ENCODE measurements at regions not wholly inside any gene's neighbourhood (a gene's known extent, or its start where the extent isn't known, plus 50 kb on each side); places are given as distances from the start of the nearest gene placed in this dataset.

GRCh38 chr7:21076574-21076973 is 289.9 kb upstream of the SP8 start:
- TF ChIP-seq ZNF677 (tag by site-specific recombination; IDR thresholded peaks at IDR 0.05) (no peak), IKZF3 (tag by site-specific recombination; IDR thresholded peaks at IDR 0.05) (no peak), ZNF274 (IDR thresholded peaks at IDR 0.05; ENCODE audit: low read length) (no peak), ZNF274 (tag by site-specific recombination; IDR thresholded peaks at IDR 0.05; ENCODE audit: borderline replicate concordance) (no peak), KLF9 (tag by site-specific recombination; IDR thresholded peaks at IDR 0.05; ENCODE audit: low read depth) (no peak), ZBTB8A (tag by site-specific recombination; IDR thresholded peaks at IDR 0.05) (no peak), SETDB1 (IDR thresholded peaks at IDR 0.05; ENCODE audit: insufficient read length, low read length) (no peak), ZNF521 (tag by site-specific recombination; IDR thresholded peaks at IDR 0.05) (no peak), SP7 (tag by site-specific recombination; IDR thresholded peaks at IDR 0.05) (no peak), REST (tag by site-specific recombination; IDR thresholded peaks at IDR 0.05) (no peak), ZNF558 (tag by site-specific recombination; IDR thresholded peaks at IDR 0.05) (no peak), ZNF830 (tag by site-specific recombination; IDR thresholded peaks at IDR 0.05; ENCODE audit: low read depth) (no peak)
- TF ChIP-seq, protein P1, sequence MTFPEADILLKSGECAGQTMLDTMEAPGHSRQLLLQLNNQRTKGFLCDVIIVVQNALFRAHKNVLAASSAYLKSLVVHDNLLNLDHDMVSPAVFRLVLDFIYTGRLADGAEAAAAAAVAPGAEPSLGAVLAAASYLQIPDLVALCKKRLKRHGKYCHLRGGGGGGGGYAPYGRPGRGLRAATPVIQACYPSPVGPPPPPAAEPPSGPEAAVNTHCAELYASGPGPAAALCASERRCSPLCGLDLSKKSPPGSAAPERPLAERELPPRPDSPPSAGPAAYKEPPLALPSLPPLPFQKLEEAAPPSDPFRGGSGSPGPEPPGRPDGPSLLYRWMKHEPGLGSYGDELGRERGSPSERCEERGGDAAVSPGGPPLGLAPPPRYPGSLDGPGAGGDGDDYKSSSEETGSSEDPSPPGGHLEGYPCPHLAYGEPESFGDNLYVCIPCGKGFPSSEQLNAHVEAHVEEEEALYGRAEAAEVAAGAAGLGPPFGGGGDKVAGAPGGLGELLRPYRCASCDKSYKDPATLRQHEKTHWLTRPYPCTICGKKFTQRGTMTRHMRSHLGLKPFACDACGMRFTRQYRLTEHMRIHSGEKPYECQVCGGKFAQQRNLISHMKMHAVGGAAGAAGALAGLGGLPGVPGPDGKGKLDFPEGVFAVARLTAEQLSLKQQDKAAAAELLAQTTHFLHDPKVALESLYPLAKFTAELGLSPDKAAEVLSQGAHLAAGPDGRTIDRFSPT (tag by site-specific recombination; IDR thresholded peaks at IDR 0.05): no peak
- Histone ChIP-seq H3K9me3 (ENCODE audit: control insufficient read depth, insufficient read depth, low read depth, low read length) (no peaks in the 10 kb centered on the region), H3K27ac (ENCODE audit: extremely low read depth, low read depth, low read length) (no peak overlapping the region), H3K4me1 (ENCODE audit: control insufficient read depth, insufficient read depth, low read length) (peaks cover 9% of the 10 kb centered on the region; the same call in 1 of the 2 replicates), H3K36me3 (ENCODE audit: control insufficient read depth in 2 of 2, insufficient read depth in 1 of 2, low read length in 2 of 2) (no peaks in the 10 kb centered on the region), H3K4me3 (ENCODE audit: low read depth, low read length) (no peak overlapping the region)
- CTCF ChIA-PET: interaction anchor here (0.6 to 1.2 kb wide), 2 partner anchors 16 to 665 kb away, joined by 4 to 6 read pairs; no protein-coding TSS in a partner anchor
- POLR2A ChIA-PET: interaction anchor here (1.3 kb wide), 1 partner anchor 279 kb away, joined by 3 read pairs; no protein-coding TSS in a partner anchor

DNA sequence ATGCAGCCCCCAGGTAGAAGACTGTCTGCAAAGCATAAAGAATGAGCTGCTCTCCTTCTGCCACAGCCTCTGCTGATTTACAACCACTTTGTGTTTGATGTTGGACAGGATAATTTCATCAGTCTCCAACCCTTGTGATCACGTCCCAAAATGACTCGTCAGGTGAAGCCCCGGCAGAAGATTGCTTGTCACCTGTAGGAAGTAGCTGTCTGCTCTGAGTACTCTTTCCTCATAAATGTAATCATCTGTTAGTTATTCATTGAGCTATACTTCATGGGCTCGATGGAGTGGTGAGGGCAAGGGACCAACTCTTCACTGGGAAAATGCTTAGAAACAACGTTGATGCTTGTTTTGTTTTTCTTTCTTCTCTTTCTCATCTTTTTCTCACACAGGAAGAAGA is 290.9 kb upstream of the SP8 start:
- POLR2A ChIA-PET: interaction anchor here (1.3 kb wide), 1 partner anchor 280 kb away, joined by 3 read pairs; no protein-coding TSS in a partner anchor
- Histone ChIP-seq H3K27ac (ENCODE audit: extremely low read depth, low read depth, low read length) (no peak overlapping the region), H3K36me3 (ENCODE audit: control insufficient read depth in 2 of 2, insufficient read depth in 1 of 2, low read length in 2 of 2) (no peaks in the 10 kb centered on the region), H3K4me3 (ENCODE audit: low read depth, low read length) (no peak overlapping the region), H3K9me3 (ENCODE audit: control insufficient read depth, insufficient read depth, low read depth, low read length) (no peaks in the 10 kb centered on the region), H3K4me1 (ENCODE audit: control insufficient read depth, insufficient read depth, low read length) (peaks cover 9% of the 10 kb centered on the region; the same call in 1 of the 2 replicates)
- CTCF ChIA-PET: interaction anchor here (1.2 kb wide), 1 partner anchor 664 kb away, joined by 4 read pairs; no protein-coding TSS in a partner anchor
- TF ChIP-seq ZNF37A (tag by site-specific recombination; IDR thresholded peaks at IDR 0.05): no peak
- TF ChIP-seq ZNF239 (tag by site-specific recombination; IDR thresholded peaks at IDR 0.05): no peak
- TF ChIP-seq, protein P2, sequence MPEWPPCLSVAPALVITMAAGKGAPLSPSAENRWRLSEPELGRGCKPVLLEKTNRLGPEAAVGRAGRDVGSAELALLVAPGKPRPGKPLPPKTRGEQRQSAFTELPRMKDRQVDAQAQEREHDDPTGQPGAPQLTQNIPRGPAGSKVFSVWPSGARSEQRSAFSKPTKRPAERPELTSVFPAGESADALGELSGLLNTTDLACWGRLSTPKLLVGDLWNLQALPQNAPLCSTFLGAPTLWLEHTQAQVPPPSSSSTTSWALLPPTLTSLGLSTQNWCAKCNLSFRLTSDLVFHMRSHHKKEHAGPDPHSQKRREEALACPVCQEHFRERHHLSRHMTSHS (tag by site-specific recombination; IDR thresholded peaks at IDR 0.05): no peak
- TF ChIP-seq, protein P3, sequence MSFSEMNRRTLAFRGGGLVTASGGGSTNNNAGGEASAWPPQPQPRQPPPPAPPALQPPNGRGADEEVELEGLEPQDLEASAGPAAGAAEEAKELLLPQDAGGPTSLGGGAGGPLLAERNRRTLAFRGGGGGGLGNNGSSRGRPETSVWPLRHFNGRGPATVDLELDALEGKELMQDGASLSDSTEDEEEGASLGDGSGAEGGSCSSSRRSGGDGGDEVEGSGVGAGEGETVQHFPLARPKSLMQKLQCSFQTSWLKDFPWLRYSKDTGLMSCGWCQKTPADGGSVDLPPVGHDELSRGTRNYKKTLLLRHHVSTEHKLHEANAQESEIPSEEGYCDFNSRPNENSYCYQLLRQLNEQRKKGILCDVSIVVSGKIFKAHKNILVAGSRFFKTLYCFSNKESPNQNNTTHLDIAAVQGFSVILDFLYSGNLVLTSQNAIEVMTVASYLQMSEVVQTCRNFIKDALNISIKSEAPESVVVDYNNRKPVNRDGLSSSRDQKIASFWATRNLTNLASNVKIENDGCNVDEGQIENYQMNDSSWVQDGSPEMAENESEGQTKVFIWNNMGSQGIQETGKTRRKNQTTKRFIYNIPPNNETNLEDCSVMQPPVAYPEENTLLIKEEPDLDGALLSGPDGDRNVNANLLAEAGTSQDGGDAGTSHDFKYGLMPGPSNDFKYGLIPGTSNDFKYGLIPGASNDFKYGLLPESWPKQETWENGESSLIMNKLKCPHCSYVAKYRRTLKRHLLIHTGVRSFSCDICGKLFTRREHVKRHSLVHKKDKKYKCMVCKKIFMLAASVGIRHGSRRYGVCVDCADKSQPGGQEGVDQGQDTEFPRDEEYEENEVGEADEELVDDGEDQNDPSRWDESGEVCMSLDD (tag by site-specific recombination; IDR thresholded peaks at IDR 0.05): no peak
- no peak for TF ChIP-seq ZNF112 (tag by site-specific recombination; IDR thresholded peaks at IDR 0.05)
- no peak for TF ChIP-seq ZNF658 (tag by site-specific recombination; IDR thresholded peaks at IDR 0.05)
- TF ChIP-seq ZBTB17 (tag by site-specific recombination; IDR thresholded peaks at IDR 0.05): no peak
- TF ChIP-seq ZNF335 (tag by site-specific recombination; conservative IDR thresholded peaks at IDR 0.05): no peak
- no peak for TF ChIP-seq ZNF19 (tag by site-specific recombination; IDR thresholded peaks at IDR 0.05; ENCODE audit: low read depth)
- TF ChIP-seq ZBTB7A (tag by site-specific recombination; IDR thresholded peaks at IDR 0.05; ENCODE audit: low read depth): no peak
- TF ChIP-seq ZNF350 (tag by site-specific recombination; IDR thresholded peaks at IDR 0.05): no peak
- no peak for TF ChIP-seq ZIC2 (tag by site-specific recombination; IDR thresholded peaks at IDR 0.05)
- no peak for TF ChIP-seq ZNF473 (tag by site-specific recombination; IDR thresholded peaks at IDR 0.05)
- no peak for TF ChIP-seq ZNF624 (tag by site-specific recombination; IDR thresholded peaks at IDR 0.05)
- no peak for TF ChIP-seq ZNF10 (tag by site-specific recombination; IDR thresholded peaks at IDR 0.05)
- TF ChIP-seq ZSCAN23 (tag by site-specific recombination; IDR thresholded peaks at IDR 0.05): no peak

Data from HEK293 (cell line).